ENCODE measurements at regions not wholly inside any gene's neighbourhood (a gene's known extent, or its start where the extent isn't known, plus 50 kb on each side); places are given as distances from the start of the nearest gene placed in this dataset.

DNA sequence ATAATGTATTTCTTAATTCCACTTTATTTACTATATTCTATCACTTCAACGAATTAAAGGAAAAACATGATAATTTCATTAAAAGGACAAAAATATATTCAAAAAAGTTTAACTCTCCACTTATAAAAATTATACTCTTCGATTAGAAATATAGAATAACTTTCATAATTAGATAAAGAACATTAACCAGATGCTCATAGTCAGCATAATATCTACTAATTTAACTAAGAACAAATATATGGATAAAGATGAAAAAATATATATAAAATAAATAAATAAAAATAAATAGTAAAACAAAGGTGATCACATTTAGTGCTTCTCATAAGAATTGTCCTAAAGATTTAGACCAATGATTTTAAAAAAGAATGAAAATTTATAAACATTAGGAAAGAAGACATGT, 1065.2 kb upstream of the CNTN5 start:
- Histone ChIP-seq H3K23me2 (ENCODE audit: insufficient read length, low read depth, low read length, poor library complexity, severe bottlenecking) (no peaks in the 10 kb centered on the region), H2AK5ac (ENCODE audit: insufficient read length, low read length) (no peak overlapping the region), H3K27ac (ENCODE audit: insufficient read length, low read depth, low read length) (no peak overlapping the region), H3T11ph (ENCODE audit: low read length) (no peak overlapping the region), H3K4me1 (ENCODE audit: insufficient read depth, low read length) (no peaks in the 10 kb centered on the region), H2AFZ (ENCODE audit: low read length) (no peak overlapping the region), H3K79me2 (ENCODE audit: insufficient read depth, low read length) (no peaks in the 10 kb centered on the region), H4K8ac (replicated peaks; ENCODE audit: insufficient read length, low read depth, low read length) (no peak overlapping the region), H2BK120ac (ENCODE audit: low read depth, low read length, poor library complexity, severe bottlenecking) (no peak overlapping the region), H3K27me3 (ENCODE audit: insufficient read depth, low read length) (no peaks in the 10 kb centered on the region), H3K4ac (ENCODE audit: low read depth, low read length) (no peak overlapping the region), H2BK5ac (ENCODE audit: insufficient read length, low read length) (no peak overlapping the region), H2BK20ac (ENCODE audit: low read depth, low read length, poor library complexity, severe bottlenecking) (no peak overlapping the region), H3K56ac (ENCODE audit: insufficient read length, low read depth, low read length) (no peak overlapping the region), H3K4me2 (ENCODE audit: insufficient read depth, insufficient read length, low read length) (no peak overlapping the region), H3K9me3 (ENCODE audit: control insufficient read depth, low read depth, low read length) (no peaks in the 10 kb centered on the region), H2BK12ac (ENCODE audit: insufficient read length, low read depth, low read length) (no peak overlapping the region), H3K14ac (ENCODE audit: insufficient read depth, low read length) (no peak overlapping the region), H4K91ac (ENCODE audit: insufficient read length, low read depth, low read length) (no peak overlapping the region), H3K23ac (ENCODE audit: insufficient read length, low read depth, low read length) (no peak overlapping the region), H2BK15ac (ENCODE audit: low read depth, low read length) (no peak overlapping the region), H3K18ac (ENCODE audit: insufficient read length, low read depth, low read length) (no peak overlapping the region), H3K79me1 (ENCODE audit: insufficient read depth, low read depth, low read length, poor library complexity, severe bottlenecking) (no peaks in the 10 kb centered on the region), H4K20me1 (ENCODE audit: control insufficient read depth, insufficient read depth, insufficient read length) (no peaks in the 10 kb centered on the region), H4K5ac (ENCODE audit: insufficient read length, low read depth, low read length) (no peak overlapping the region), H3K9ac (ENCODE audit: extremely low read depth, insufficient read length, low read length) (no peak overlapping the region)
- WGBS (ENCODE audit: extremely low coverage, insufficient read length, low lambda C conversion rate) = 100% methylated on average over 1 of the region's 2 CpGs
- Mint-ChIP-seq H3K27ac (no peak overlapping the region), H3K27me3 (ENCODE audit: low read depth) (no peaks in the 10 kb centered on the region), H3K36me3 (ENCODE audit: insufficient read depth in 1 of 3, low read depth in 3 of 3) (peaks cover 3 to 9% (median 5%) of the 10 kb centered on the region in 3 experiments; a peak in 5 of 7 replicates), H3K4me1 (no peaks in the 10 kb centered on the region), H3K4me3 (no peak overlapping the region), H3K9me3 (peaks cover 6 to 9% of the 10 kb centered on the region in 2 experiments; a peak in 3 of 5 replicates)
- DNase-seq = no peak
- TF ChIP-seq, protein P1, sequence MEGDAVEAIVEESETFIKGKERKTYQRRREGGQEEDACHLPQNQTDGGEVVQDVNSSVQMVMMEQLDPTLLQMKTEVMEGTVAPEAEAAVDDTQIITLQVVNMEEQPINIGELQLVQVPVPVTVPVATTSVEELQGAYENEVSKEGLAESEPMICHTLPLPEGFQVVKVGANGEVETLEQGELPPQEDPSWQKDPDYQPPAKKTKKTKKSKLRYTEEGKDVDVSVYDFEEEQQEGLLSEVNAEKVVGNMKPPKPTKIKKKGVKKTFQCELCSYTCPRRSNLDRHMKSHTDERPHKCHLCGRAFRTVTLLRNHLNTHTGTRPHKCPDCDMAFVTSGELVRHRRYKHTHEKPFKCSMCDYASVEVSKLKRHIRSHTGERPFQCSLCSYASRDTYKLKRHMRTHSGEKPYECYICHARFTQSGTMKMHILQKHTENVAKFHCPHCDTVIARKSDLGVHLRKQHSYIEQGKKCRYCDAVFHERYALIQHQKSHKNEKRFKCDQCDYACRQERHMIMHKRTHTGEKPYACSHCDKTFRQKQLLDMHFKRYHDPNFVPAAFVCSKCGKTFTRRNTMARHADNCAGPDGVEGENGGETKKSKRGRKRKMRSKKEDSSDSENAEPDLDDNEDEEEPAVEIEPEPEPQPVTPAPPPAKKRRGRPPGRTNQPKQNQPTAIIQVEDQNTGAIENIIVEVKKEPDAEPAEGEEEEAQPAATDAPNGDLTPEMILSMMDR (conservative IDR thresholded peaks at IDR 0.05) = no peak
